SK-N-SH (cell line): ENCODE measurements at regions not wholly inside any gene's neighbourhood (a gene's known extent, or its start where the extent isn't known, plus 50 kb on each side); places are given as distances from the start of the nearest gene placed in this dataset.

ENCODE experiments used
- CTCF ChIA-PET: fragments of 300-600, 350-600 bp; formaldehyde crosslinking; extraction: SDS; loops from one replicate; lab custom pipeline; 2021; lab: Yijun Ruan, JAX
- POLR2A ChIA-PET: fragments of 350-600 bp; sonication (Branson Sonifier 250); formaldehyde crosslinking; extraction: SDS; loops from one replicate; lab custom pipeline; 2020; ENCODE audit warnings: antibody characterized with exemption, inconsistent platforms; lab: Yijun Ruan, JAX
- DNase-seq: peaks from one replicate; pipeline ENCODE4 v3.0.0; 2012
- H2AFZ ChIP-seq: fragments of 200-600 bp; sonication (generic); 2 replicates; pipeline ENCODE4 v1.8.1; 2016; ENCODE audit warnings: antibody characterized with exemption, mild to moderate bottlenecking, low read depth
- H3F3A ChIP-seq: fragments of 200-600 bp; sonication (generic); replicated peaks from 2 replicates; pipeline ENCODE3; 2016; ENCODE audit warnings: antibody characterized with exemption, mild to moderate bottlenecking; ENCODE audit not compliant: insufficient read depth
- H3K27ac ChIP-seq, 2 experiments: fragments of 200-500 bp in 1 of 2; fragments of 200-600 bp in 1 of 2; sonication (Bioruptor generic) in 1 of 2; sonication (generic), shearing (Covaris generic) in 1 of 2; 2 replicates each; pipeline versions ENCODE4 v1.5.1 to v1.6.1; 2014 to 2016; ENCODE audit warnings: low read depth in 2 of 2, inconsistent platforms in 1 of 2, low read length in 1 of 2, mild to moderate bottlenecking in 1 of 2, mixed read lengths in 1 of 2
- H3K27me3 ChIP-seq: fragments of 200-600 bp; sonication (generic), shearing (Covaris generic); 2 replicates; pipeline ENCODE4 v1.6.1; 2016; ENCODE audit warnings: mixed run types; ENCODE audit not compliant: insufficient read depth
- H3K36me3 ChIP-seq, 2 experiments: fragments of 200-500 bp in 1 of 2; fragments of 200-600 bp in 1 of 2; sonication (Bioruptor generic) in 1 of 2; sonication (generic) in 1 of 2; replicated peaks in 1 of 2; 2 replicates each; pipeline versions ENCODE3 to v1.5.1; 2014 to 2016; ENCODE audit warnings: low read length in 1 of 2, mild to moderate bottlenecking in 1 of 2; ENCODE audit not compliant: insufficient read depth in 2 of 2, control insufficient read depth in 1 of 2
- H3K4me1 ChIP-seq, 2 experiments: fragments of 200-500 bp in 1 of 2; fragments of 200-600 bp in 1 of 2; sonication (Bioruptor generic) in 1 of 2; sonication (generic), shearing (Covaris generic) in 1 of 2; 2 replicates each; pipeline versions ENCODE4 v1.5.1 to v1.6.1; 2014 to 2016; ENCODE audit warnings: low read depth in 1 of 2, low read length in 1 of 2, mixed run types in 1 of 2; ENCODE audit not compliant: insufficient read depth in 2 of 2, control insufficient read depth in 1 of 2
- H3K4me2 ChIP-seq: fragments of 200-600 bp; sonication (generic), shearing (Covaris generic); 2 replicates; pipeline ENCODE4 v1.6.1; 2017; ENCODE audit warnings: mixed run types
- H3K4me3 ChIP-seq, 2 experiments: fragments of 200-500 bp in 1 of 2; fragments of 200-600 bp in 1 of 2; sonication (Bioruptor generic) in 1 of 2; sonication (generic), shearing (Covaris generic) in 1 of 2; 2 replicates each; pipeline versions ENCODE4 v1.5.1 to v1.8.1; 2014 to 2016; ENCODE audit warnings: low read depth in 2 of 2, inconsistent platforms in 1 of 2, low read length in 1 of 2, mild to moderate bottlenecking in 1 of 2, mixed read lengths in 1 of 2, moderate library complexity in 1 of 2
- H3K79me2 ChIP-seq: fragments of 200-600 bp; sonication (generic); 2 replicates; pipeline ENCODE4 v1.8.1; 2017; ENCODE audit warnings: mild to moderate bottlenecking; ENCODE audit not compliant: insufficient read depth
- H3K9ac ChIP-seq: fragments of 200-600 bp; sonication (generic); 2 replicates; pipeline ENCODE4 v1.6.1; 2017; ENCODE audit warnings: mixed run types
- H3K9me2 ChIP-seq: fragments of 200-600 bp; sonication (generic); 2 replicates; pipeline ENCODE4 v1.6.1; 2017; ENCODE audit warnings: mixed run types
- H3K9me3 ChIP-seq: fragments of 200-600 bp; sonication (generic); 2 replicates; pipeline ENCODE4 v1.6.1; 2017; ENCODE audit warnings: mixed run types, mild to moderate bottlenecking, moderate library complexity
- H4K20me1 ChIP-seq: fragments of 200-600 bp; sonication (generic); 2 replicates; pipeline ENCODE4 v1.6.1; 2017; ENCODE audit warnings: mild to moderate bottlenecking, mixed run types; ENCODE audit not compliant: insufficient read depth
- CHD2 ChIP-seq: fragments of 150-350 bp; IDR thresholded peaks from 2 replicates; pipeline ENCODE4 v1.6.1; 2018; ENCODE audit warnings: low read length; ENCODE audit not compliant: partially characterized antibody
- ELF1 ChIP-seq: IDR thresholded peaks from 2 replicates; pipeline ENCODE4 v1.4.0; 2012
- EZH2phosphoT487 ChIP-seq: fragments of 200-600 bp; sonication (generic); IDR thresholded peaks from 2 replicates; pipeline ENCODE4 v1.6.1; 2017; ENCODE audit warnings: low read depth, mixed run types, mild to moderate bottlenecking, antibody characterized with exemption, moderate library complexity, borderline replicate concordance
- FOXJ3 ChIP-seq: sonication (generic); formaldehyde crosslinking; IDR thresholded peaks from 2 replicates; pipeline ENCODE4 v1.5.1; 2020; ENCODE audit warnings: mild to moderate bottlenecking, missing genetic modification reagents
- GABPA ChIP-seq: IDR thresholded peaks from 2 replicates; pipeline ENCODE4 v1.4.0; 2012; ENCODE audit warnings: low read depth, mild to moderate bottlenecking
- MEF2A ChIP-seq: IDR thresholded peaks from 2 replicates; pipeline ENCODE4 v1.4.0; 2012; ENCODE audit warnings: low read depth, borderline replicate concordance
- POLR2AphosphoS5 ChIP-seq: IDR thresholded peaks from 2 replicates; pipeline ENCODE4 v1.6.1; 2012; ENCODE audit warnings: low read depth, low read length
- RCOR1 ChIP-seq: fragments of 150-350 bp; IDR thresholded peaks from 2 replicates; pipeline ENCODE4 v1.6.1; 2017; ENCODE audit warnings: antibody characterized with exemption, low read length
- RFX5 ChIP-seq: IDR thresholded peaks from 2 replicates; pipeline ENCODE4 v1.6.1; 2012; ENCODE audit warnings: mild to moderate bottlenecking, improper control_type of control experiment, low read length
- TEAD4 ChIP-seq: IDR thresholded peaks from 2 replicates; pipeline ENCODE4 v1.4.0; 2012; ENCODE audit warnings: mild to moderate bottlenecking, borderline replicate concordance; ENCODE audit not compliant: insufficient read depth
- YY1 ChIP-seq: IDR thresholded peaks from 2 replicates; pipeline ENCODE4 v1.4.0; 2012; ENCODE audit warnings: low read depth, mild to moderate bottlenecking
- WGBS: methylation state at CpG from one replicate; pipeline ENCODE4 v1.1.6; 2017; ENCODE audit warnings: low lambda C conversion rate; 5-methylcytosine and 5-hydroxymethylcytosine counted together
- TF ChIP-seq, protein P1 (sequence below): IDR thresholded peaks from 2 replicates; pipeline ENCODE4; 2012
- TF ChIP-seq, protein P2 (sequence below): IDR thresholded peaks from 2 replicates; pipeline ENCODE4 v1.4.0; 2012; ENCODE audit warnings: low read depth, borderline replicate concordance

DNA sequence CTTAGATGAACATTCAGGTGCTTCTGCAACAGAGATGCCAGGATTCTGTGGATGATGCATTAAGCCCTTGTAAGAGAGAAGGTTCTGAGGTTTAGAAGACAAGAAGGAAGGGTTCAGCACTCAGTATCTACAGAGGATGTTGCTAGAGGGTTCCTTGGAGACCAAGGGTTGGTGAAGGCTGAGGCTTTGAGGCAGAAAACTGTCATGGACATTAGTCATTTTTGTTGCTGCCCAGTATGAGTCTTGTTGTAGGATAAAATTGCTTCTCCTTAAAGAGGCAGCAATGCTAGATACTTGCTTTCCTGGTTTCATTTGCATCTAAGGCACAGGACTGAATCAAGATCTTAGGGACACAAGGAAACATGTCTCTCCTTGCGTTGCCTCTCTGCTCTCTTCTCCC, 319.4 kb upstream of the NFIA start:
- Histone ChIP-seq H3K9me2 (no peaks in the 10 kb centered on the region), H4K20me1 (no peaks in the 10 kb centered on the region), H3K79me2 (no peaks in the 10 kb centered on the region), H3F3A (no peaks in the 10 kb centered on the region), H3K9ac (no peak overlapping the region), H3K27ac (no peak overlapping the region), H3K27me3 (no peaks in the 10 kb centered on the region), H2AFZ (no peak overlapping the region), H3K4me1 (peaks cover 0 to 11% of the 10 kb centered on the region in 2 experiments; a peak in 3 of 4 replicates), H3K4me3 (no peak overlapping the region), H3K9me3 (no peaks in the 10 kb centered on the region), H3K4me2 (no peak overlapping the region), H3K36me3 (no peaks in the 10 kb centered on the region)
- DNase-seq = no peak
- TF ChIP-seq POLR2AphosphoS5 (no peak), CHD2 (no peak), ELF1 (no peak)
- TF ChIP-seq, protein P1, sequence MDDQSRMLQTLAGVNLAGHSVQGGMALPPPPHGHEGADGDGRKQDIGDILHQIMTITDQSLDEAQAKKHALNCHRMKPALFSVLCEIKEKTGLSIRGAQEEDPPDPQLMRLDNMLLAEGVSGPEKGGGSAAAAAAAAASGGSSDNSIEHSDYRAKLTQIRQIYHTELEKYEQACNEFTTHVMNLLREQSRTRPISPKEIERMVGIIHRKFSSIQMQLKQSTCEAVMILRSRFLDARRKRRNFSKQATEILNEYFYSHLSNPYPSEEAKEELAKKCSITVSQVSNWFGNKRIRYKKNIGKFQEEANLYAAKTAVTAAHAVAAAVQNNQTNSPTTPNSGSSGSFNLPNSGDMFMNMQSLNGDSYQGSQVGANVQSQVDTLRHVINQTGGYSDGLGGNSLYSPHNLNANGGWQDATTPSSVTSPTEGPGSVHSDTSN = no peak
- WGBS = 62% methylated on average over 1 of the region's 1 CpG
- CTCF ChIA-PET = interaction anchor here (1.4 kb wide), 1 partner anchor 792 kb away, joined by 4 read pairs; no protein-coding TSS in a partner anchor
- POLR2A ChIA-PET = no interaction called here

DNA sequence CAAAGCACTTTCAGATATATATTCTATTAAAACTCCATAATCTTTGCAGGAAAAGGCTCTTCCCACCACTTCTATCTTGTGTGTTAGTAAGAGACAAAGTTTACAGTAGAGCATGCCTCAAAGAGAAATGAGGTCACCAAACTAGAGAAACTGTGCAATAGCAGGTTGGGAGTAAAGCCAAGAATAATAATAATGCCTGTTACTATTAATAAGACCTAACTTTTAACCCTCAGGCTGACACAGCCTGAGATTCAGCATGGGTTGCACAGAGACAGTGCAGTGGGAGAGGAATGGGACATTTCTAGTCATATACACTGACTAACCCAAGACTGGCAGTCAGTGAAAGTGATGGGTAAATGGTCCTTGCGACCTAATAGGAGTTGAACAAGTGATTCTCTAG, 320.2 kb upstream of the NFIA start:
- H3K79me2 ChIP-seq = no peaks in the 10 kb centered on the region
- H3K9ac ChIP-seq = no peak overlapping the region
- no peaks in the 10 kb centered on the region for H3K27me3 ChIP-seq
- TF ChIP-seq MEF2A = no peak
- TF ChIP-seq, protein P2, sequence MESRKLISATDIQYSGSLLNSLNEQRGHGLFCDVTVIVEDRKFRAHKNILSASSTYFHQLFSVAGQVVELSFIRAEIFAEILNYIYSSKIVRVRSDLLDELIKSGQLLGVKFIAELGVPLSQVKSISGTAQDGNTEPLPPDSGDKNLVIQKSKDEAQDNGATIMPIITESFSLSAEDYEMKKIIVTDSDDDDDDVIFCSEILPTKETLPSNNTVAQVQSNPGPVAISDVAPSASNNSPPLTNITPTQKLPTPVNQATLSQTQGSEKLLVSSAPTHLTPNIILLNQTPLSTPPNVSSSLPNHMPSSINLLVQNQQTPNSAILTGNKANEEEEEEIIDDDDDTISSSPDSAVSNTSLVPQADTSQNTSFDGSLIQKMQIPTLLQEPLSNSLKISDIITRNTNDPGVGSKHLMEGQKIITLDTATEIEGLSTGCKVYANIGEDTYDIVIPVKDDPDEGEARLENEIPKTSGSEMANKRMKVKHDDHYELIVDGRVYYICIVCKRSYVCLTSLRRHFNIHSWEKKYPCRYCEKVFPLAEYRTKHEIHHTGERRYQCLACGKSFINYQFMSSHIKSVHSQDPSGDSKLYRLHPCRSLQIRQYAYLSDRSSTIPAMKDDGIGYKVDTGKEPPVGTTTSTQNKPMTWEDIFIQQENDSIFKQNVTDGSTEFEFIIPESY = no peak
- TF ChIP-seq RFX5 = no peak
- TF ChIP-seq YY1 = no peak
- TF ChIP-seq ELF1 = no peak
- no peak for TF ChIP-seq RCOR1
- no peak for TF ChIP-seq GABPA
- TF ChIP-seq EZH2phosphoT487 = no peak
- TF ChIP-seq TEAD4 = no peak
- no peak for TF ChIP-seq FOXJ3 (CRISPR knock-in tag)
- no peak overlapping the region for H3K4me3 ChIP-seq
- no peak overlapping the region for H3K4me2 ChIP-seq
- no peaks in the 10 kb centered on the region for H3F3A ChIP-seq
- no peak overlapping the region for H3K27ac ChIP-seq
- no peaks in the 10 kb centered on the region for H3K36me3 ChIP-seq
- CTCF ChIA-PET = interaction anchor here (1.6 kb wide), 1 partner anchor 791 kb away, joined by 3 read pairs; no protein-coding TSS in a partner anchor
- peaks cover 0 to 16% of the 10 kb centered on the region in 2 experiments; a peak in 3 of 4 replicates for H3K4me1 ChIP-seq
- H3K9me3 ChIP-seq = no peaks in the 10 kb centered on the region
- DNase-seq = no peak
- no peak overlapping the region for H2AFZ ChIP-seq
- 41% methylated on average over 1 of the region's 1 CpG for WGBS
- H4K20me1 ChIP-seq = no peaks in the 10 kb centered on the region
- POLR2A ChIA-PET = no interaction called here
- H3K9me2 ChIP-seq = no peaks in the 10 kb centered on the region
